ENCODE measurements at regions not wholly inside any gene's neighbourhood (a gene's known extent, or its start where the extent isn't known, plus 50 kb on each side); places are given as distances from the start of the nearest gene placed in this dataset.

DNA sequence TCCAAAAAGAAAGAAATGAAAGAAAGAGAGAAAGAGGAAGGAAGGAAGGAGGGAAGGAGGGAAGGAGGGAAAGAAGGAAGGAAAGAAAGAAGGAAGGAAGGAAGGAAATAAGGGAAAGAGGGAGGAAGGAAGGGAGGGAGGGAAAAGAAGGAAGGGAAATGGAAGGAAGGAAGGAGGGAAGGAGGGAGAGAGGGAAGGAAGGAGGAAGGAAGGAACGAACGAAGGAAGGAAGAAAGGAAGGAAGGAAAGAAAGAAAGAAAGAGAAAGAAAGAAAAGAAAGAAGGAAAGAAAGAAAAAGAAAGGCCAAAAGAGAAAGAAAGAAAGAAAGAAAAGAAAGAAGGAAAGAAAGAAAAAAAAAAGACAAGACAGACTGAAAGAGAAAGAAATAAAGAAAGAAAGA lies 263.9 kb upstream of the ATP10B start:
- DNase-seq: no peak

DNA sequence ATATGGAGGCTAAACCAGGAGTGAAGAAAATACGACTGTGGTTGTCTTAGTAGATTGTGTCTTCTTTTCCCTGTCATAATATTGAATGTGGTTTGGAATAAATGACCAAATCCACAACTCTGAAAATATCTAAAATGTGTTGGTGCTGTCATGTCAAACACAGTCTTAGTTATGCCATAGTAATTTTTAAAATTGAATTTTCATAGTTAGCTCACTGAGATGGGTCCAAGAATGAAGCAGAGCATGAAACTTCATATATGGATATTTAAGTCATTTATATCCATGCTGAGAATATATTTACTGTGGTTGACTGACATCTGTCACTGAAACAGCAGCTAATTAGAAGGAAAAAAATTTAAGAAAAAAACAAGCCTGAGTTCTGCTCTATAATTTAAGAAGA lies 260.4 kb upstream of the ATP10B start:
- DNase-seq: no peak

DNA sequence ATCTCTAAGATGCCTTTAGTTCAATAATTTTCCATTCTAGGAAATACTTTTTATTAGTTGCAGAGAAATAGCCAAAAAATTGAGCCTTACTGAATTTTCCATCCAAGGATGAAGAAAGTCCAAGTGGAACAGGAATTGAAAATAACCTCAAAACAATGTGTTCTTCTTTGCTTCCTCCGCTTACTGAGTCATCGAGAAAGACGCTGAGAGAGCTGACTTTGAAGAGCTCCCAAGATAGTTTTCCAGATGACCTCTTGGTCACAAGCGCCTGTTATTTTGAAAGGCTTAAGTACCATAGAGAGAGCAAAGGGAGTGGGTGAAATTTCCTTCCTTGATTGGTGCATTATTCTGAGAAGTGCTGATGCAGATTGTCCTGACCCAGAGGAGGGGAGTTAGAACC lies 253.5 kb upstream of the ATP10B start:
- DNase-seq: no peak

DNA sequence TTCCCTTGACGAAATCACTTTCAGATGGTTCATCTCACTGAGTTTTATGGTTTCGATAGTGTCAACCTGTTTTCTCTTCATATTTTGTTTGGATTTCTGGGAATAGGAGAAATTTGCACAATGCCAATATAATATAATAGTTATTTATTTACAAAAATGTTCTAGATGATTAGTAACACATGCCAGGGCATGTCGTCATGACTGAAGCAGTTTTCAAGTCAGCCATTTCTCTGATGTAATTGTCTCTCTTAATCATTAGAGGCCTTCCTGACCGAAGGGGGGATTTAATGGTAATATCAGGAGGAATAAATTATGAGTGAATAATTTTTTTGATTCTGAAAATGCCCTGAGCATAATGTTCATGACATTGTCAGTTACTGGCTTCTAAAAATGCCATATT lies 246.5 kb upstream of the ATP10B start:
- no peak for DNase-seq

DNA sequence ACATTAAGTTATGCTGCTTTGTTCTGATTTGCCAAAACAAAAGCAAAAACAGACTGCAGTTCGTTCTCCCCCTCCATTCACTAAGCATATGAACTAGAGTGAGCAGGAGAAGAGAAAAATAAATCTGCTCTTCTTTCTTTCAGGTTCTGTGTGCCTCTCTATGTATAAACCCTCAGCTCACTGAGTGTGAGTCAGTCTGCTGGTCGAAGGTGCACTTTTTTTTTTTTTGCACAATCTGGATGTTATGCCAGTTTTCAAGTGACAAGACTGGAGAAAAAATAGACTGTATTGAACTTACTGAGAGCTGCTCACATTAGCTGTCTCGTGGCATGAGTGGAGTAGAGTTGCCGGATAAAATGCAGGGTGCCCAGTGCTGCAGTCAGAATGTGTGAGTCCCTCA lies 244.6 kb upstream of the ATP10B start:
- no peak for DNase-seq

DNA sequence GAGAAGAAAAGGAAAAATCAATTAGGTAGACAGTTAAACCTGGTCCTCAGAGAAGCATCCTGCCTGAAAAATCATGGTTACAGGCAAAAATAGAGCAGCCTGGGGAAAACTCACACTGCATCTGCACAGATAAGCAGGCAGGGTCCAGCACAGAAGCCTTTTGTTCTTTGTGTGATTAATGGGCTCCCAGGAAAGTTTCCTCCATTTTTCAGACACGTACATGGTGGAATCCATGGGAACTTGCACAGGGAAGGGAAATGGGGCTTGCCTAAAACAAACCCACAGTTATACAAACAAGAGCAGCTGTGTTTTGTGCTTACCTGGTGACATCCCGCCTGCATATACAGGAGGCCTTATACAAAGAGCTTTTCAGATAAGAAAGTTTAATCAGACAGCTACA lies 243.9 kb upstream of the ATP10B start:
- no peak for DNase-seq

DNA sequence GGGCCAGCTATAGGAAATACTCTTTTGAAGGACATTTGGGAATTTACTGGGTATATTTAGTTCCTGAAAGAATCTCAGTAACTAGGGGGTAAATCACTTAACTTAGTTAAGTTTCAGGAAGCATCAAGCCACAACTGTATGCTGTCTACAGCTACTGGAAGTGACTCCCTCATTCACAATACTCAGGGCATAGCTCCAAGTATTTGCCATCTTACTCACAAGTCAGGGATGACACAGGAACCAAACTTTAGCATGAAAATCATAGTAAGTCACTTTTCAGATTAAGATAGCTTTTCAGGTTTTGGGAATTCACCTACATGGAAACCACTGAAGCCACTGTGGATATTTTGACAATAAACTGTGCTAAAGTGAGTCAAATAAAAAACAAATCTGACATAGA lies 242.4 kb upstream of the ATP10B start:
- peak; percentile 21 for DNase-seq

DNA sequence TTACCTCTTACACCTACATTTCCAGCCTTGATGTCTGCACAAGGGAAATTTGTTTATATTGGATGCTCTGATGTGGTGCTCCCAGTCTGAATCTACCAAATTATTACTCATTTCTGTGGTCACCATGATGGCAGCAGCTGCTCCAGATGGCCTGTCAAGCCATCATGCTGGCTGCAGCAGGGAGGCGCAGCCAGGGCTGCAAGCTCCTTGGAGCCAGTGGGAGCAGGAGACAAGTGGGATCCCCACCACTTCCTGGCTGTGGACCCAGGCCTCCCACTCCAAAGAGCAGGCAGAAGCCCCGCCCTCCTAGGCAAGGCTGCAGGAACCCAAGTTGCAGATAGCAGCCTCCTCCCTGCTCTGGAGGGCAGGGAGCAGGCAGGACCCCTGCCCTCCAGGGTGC lies 241.1 kb upstream of the ATP10B start:
- no peak for DNase-seq

DNA sequence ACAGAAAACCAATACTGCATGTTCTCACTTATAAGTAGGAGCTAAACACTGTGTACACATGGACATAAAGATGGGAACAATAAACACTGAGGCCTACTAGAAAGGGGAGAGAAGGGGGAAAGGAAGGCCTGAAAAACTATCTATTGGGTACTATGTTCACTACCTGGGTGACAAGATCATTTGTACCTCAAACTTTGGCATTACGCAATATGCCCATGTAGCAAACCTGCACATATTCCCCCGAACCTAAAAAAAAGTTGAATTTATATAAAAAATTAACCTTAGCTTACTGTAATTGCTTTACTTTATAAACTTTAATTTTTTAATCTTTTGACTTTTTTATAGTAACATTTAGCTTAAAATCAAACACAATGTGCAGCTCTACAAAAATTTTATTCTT lies 237.6 kb upstream of the ATP10B start:
- no peak for DNase-seq

DNA sequence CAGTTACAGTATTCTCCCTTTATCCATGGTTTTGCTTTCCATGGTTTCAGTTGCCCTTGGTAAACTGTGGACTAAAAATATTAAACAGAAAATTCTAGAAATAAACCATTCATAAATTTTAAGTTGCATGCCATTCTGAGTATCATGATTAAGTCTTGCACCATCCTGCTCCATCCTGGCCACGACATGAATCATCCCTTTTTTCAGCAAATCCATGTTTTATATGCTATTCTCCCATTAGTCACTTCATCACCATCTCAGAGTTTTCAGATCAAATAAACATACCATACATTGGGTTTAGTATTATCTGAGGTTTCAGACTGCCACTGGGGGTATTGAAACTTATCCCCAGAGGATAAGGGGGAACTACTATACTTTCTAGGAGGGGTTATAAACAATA lies 234.4 kb upstream of the ATP10B start:
- DNase-seq: peak; percentile 38

DNA sequence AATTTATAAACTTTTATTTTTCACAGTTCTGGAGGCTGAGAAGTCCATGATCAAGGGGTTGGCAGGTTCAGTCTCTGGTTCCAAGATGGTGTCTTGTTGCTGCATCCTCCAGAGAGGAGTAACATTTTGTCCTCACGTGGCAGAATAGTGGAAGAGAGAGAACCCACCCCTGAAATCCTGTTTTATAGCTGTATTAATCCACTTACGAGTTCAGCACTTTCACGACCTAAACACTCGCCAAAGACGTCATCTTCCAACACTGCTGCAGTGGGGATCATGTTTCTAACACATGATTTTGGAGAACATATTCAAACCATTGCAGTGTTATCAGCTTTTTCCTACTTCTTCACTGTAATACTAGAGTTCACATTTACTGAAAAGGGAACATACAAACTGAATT lies 233.0 kb upstream of the ATP10B start:
- DNase-seq: no peak

DNA sequence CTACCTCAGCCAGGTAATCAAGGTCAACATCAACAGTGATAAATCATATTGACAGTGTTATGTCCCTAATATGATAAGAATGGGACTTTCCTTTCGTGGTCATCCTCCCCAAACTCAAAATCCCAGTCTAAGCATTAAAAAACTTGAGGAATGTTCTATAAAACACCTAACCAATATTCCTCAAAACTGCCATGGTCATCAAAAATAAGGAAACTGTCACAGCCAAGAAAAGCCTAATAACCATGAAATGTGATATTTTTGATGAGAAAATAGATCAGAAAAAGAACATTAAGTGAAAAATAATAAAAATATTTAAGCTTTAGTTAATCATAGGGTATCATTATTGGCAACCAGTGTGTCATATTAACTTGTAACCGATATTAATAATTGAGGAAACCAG lies 232.1 kb upstream of the ATP10B start:
- no peak for DNase-seq

DNA sequence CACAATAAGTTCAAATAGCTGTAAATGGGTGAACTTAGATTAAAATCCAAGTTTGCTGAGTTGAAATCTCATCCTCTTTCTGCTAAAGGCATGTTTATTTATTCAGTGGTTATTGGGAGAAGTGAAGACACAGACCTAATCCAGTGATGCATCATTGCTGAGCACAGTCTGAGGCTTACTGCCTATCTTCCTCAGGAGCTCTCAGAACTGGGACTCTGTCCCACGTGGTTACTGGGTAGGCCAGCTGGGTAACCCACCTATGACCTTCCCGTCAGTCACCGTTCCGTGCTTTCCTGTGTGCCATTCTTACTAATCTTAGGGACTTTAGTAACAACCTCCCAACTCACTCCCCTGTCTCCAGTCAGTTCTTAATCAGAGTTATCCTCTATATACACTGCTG lies 226.8 kb upstream of the ATP10B start:
- no peak for DNase-seq

DNA sequence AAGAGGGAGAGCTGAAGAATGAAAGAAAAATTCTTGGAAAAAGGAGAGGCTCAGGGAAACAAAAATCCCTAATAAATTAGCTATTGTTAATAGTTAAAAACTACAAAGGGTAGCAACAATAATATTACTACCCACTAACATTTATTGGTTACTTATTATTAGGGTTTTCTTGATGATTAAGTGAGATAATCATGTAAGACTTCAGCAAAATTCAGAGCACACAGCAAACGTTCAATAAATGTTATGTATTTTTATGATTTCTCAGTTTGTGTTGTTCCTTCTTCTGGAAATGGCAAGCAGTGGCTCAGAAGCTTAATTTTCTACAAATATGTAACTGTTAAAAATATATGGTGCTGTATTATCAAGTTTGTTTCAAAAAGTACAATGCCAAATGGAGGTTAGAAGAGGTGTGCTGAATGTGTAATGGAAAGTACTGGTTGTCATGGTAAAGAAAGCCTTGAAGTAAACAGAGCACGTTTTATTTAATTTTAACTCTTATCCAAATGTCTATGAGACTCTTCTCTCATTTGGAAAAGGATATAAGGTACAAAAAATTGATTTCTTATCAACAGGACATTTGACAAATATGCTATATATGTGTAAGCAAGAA lies 226.0 kb upstream of the ATP10B start:
- DNase-seq: no peak

DNA sequence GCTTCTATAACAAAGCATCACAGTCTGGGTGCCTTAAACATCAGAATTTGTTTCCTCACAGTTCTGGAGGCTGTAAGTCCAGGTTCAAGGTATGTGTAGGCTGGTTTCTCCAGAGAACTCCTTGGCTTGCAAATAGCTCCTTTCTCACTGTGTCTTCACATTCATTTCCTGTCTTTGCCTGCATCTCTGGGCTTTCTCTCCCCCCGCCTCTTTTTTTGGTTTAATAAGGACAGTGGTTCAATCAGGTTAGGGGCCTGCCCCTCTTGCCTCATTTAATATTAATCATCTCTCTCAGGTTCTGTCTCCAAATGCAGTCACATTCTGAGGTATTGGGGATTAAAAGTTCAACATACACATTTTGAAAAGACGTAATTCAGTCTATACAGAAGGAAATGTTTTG lies 225.5 kb upstream of the ATP10B start:
- DNase-seq: no peak

DNA sequence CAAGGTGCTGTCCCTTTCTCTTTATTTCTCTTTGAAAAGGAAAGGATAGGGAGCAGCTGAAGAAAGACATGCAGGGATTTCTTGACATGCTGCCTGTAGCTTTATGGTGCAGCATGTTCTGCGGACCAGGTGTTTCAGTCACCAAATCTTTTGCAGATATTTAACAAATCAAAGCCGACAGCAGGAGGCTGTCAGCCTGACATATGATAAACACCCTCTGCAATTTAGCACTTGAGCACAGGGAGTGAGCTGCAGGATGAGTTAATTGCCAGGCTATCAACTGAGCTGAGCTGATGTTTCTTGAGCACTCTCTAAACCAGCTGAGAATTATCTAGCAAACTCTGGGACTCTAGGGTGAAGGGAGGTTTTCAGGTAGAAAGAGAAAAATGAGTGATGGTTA lies 212.8 kb upstream of the ATP10B start:
- DNase-seq: no peak

DNA sequence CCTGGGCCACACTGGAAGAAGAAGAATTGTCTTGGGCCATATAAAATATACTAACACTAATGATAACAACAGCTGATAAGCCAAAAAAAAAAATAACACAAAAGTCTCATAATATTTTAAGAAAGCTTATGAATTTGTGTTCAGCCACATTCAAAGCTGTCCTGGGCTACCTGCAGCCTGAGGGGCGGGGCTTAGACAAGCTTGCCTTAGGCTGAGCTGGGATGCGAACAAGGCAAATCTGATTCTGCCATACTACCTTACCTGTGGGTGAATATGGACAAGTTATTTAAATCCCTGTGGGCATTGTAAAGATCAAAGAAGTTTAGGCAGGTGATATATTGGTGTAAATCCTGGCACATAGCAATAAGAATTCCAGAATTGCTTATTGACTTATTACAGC lies 212.3 kb upstream of the ATP10B start:
- no peak for DNase-seq

DNA sequence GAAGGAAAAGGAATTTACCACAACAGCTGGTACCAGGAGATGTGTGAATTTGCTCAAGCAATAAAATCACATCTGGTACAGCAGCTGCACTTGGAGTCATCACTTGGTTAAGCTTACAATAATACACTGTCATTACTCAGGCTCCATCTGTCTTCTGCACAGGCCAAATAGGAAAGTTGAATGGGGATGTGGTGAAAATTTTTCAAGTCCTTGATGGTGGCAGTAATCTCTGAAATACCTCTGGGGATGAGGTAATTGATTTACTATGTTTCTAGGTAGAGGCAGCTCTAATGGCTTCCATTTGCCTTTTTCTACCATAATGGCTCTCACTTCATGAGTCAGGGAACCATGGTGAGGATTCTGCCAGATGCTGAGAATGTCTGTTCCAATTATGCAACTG lies 206.8 kb upstream of the ATP10B start:
- no peak for DNase-seq

DNA sequence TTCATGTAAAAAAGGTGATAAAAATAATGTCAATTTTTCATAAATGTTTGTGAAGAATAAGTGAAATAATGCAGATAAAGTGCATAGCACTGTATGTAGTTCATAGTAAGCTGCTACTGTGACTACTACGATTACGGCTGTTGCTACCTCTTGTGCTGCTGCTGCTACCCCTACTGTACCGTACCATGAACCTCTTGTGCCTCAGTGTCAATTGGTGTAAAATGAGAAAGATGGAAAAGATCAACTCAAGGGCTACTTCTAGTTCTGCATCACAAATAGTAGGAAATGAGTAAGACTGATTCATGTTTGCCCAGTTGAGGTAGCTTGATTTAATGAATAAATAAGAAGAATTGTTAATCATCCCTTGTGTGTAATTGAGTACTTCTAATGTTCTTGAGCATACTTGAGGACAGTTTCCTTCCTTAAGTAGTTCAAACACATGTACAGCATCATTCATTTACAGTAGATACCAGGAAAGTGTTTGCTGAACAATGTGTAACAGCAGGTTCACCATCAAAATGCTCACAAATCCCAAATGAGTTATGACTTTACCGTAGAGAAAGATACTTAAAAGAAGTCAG lies 200.0 kb upstream of the ATP10B start:
- no peak for DNase-seq

DNA sequence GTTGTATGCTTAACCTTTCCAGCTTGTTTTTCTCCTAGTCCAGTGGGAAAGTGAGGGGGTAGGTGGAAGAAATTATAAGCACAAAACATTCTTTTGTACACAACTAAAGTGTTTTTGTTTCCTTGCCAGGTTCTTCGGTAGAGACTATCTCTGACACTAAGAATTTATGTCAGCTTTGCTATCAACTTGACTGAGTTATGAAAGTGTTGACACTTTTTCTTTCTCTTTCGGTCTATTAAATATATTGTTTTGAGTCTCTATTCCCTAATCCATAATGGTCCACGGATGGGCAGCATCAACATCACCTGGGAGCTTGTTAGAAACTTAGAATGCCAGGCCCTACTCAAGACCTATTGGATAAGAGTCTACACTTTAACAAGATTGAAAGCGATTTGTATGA lies 195.0 kb upstream of the ATP10B start:
- DNase-seq: no peak

DNA sequence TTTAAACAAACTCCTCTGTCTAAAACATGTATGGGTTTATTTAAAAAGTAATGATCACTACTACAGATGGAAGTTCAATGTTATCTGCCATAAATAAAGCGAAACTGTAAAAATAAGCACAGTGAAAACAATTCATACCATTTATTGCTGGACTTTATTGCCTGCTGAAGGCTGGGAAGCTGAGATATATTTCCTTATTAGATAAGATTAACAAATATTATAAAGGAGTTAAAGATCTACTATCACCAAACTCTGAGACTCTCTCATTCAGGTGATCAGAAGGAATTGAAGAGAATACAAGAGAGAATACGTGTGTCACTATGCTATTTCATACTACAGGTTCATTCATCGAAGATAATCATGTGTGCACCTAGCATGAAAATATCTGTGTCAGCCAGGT lies 190.9 kb upstream of the ATP10B start:
- no peak for DNase-seq

DNA sequence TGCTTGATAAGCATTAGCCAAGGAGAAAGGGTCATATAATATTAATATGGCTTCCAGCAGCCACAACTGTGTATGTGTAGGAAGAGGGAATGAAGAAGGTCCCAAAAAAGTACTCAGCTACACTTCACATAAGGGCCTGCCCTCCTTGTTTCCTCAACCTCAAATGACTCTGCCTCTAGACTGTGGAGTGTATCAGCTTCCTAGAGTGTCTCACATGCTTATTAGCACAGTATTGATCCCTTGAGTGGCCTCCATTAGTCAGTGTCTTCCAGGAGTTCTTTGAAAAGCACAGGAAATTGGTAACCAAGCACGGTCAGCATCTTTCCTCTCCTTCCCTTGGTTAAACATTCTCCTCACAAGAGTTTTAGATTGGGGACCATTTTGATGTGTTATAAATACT lies 190.4 kb upstream of the ATP10B start:
- no peak for DNase-seq

DNA sequence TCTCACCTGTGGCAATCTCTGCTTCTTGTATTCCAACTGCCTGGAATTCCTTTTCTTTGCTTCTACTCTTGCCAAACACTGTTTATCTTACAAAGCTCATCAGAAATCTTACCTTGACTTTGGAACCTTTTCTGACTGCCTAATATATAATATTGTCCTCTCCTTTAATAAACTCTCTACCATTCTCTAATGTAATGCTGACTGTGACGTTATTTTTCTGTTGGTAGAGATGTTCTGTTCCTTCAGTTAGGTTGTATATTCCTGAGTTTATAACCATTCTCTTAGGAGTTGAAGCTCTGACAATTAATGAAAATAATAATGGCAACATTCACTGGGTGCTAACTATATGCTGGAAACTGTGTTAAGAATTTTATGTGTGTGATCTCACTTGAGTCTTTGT lies 188.8 kb upstream of the ATP10B start:
- DNase-seq: no peak

DNA sequence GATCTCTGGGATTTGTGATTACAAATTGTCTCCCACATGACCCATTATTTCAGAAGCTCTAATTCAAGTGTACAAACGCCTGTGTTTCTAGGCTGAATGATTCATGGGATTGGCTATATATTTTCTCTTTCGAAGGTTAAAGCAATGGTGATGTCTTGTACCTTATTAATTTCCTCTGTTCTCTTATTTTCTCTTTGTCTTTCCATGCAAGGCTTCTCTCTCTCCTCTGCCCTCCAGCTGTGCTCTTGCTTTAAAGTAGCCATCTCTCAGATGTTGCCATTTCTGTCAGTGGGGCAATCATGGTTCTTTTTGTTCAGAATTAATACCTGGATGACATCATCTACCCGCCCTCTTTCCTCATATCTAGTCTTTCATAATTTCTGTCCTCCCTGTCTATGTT lies 184.3 kb upstream of the ATP10B start:
- DNase-seq: no peak

DNA sequence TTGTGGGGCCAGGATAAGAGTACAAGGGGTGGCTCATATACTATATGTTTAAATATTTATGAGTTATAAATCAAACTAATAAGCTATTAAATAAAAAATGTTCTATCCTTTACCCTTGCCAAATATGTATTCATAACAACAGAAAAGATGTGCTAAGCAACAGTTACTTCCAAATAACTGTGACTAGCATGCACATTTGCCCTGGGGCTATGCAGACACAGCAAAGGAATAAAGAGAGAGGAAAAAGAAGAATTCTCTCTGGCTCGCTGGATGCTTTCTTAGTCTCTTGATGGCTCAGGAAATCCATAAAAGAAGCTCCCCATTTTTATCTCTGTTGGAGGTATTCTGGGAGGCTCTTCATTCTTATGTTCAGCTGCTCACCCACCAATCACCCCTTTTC lies 182.4 kb upstream of the ATP10B start:
- DNase-seq: no peak
